Astrocyte (in vitro differentiated cells and primary cell): ENCODE measurements at regions not wholly inside any gene's neighbourhood (a gene's known extent, or its start where the extent isn't known, plus 50 kb on each side); places are given as distances from the start of the nearest gene placed in this dataset.
A peak's percentile ranks its signal among the peaks of the same experiment; 100 is the strongest.

Source experiments
- DNase-seq: peaks from one replicate; pipeline ENCODE4 v3.0.0-alpha.2; 2010; ENCODE audit warnings: low read depth
- FAIRE-seq: peaks from 2 replicates; lab custom pipeline; 2011; peaks lifted over from hg19 to GRCh38; lab: Jason Lieb, UNC
- H2AFZ ChIP-seq: 2 replicates; pipeline ENCODE4 v1.6.0; 2012; ENCODE audit warnings: low read depth, low read length, inconsistent platforms
- H3K27ac ChIP-seq: 2 replicates; pipeline ENCODE4 v1.5.1; 2011; ENCODE audit warnings: low read depth, low read length, inconsistent platforms
- H3K27me3 ChIP-seq: 2 replicates; pipeline ENCODE4 v1.6.0; 2011; ENCODE audit warnings: low read length, inconsistent platforms; ENCODE audit not compliant: insufficient read depth
- H3K36me3 ChIP-seq: 2 replicates; pipeline ENCODE4 v1.5.1; 2011; ENCODE audit warnings: low read length, inconsistent platforms; ENCODE audit not compliant: insufficient read depth
- H3K4me1 ChIP-seq: 2 replicates; pipeline ENCODE4 v1.5.1; 2011; ENCODE audit warnings: low read length, inconsistent platforms; ENCODE audit not compliant: insufficient read depth
- H3K4me2 ChIP-seq: 2 replicates; pipeline ENCODE4 v1.6.0; 2012; ENCODE audit warnings: low read length, inconsistent platforms
- H3K4me3 ChIP-seq: 2 replicates; pipeline ENCODE4 v1.5.1; 2011; ENCODE audit warnings: low read depth, mild to moderate bottlenecking, low read length, inconsistent platforms; ENCODE audit not compliant: insufficient read depth
- H3K79me2 ChIP-seq: 2 replicates; pipeline ENCODE4 v1.6.0; 2012; ENCODE audit warnings: mild to moderate bottlenecking, low read length, inconsistent platforms; ENCODE audit not compliant: insufficient read depth
- H3K9ac ChIP-seq: 2 replicates; pipeline ENCODE4 v1.6.0; 2012; ENCODE audit warnings: mild to moderate bottlenecking, low read length, inconsistent platforms
- H3K9me3 ChIP-seq: 2 replicates; pipeline ENCODE4 v1.5.1; 2012; ENCODE audit warnings: low read depth, mild to moderate bottlenecking, low read length, inconsistent platforms; ENCODE audit not compliant: insufficient read depth
- H4K20me1 ChIP-seq: 2 replicates; pipeline ENCODE4 v1.6.0; 2012; ENCODE audit warnings: low read length, inconsistent platforms; ENCODE audit not compliant: insufficient read depth
- H3K27ac Mint-ChIP-seq: one replicate; pipeline ENCODE4 v1.8.0; 2021; ENCODE audit warnings: mild to moderate bottlenecking, mixed read lengths; ENCODE audit not compliant: unreplicated experiment
- H3K27me3 Mint-ChIP-seq: one replicate; pipeline ENCODE4 v1.8.0; 2021; ENCODE audit warnings: low read depth, mixed read lengths; ENCODE audit not compliant: unreplicated experiment
- H3K36me3 Mint-ChIP-seq: one replicate; pipeline ENCODE4 v1.8.0; 2021; ENCODE audit warnings: low read depth, mixed read lengths; ENCODE audit not compliant: unreplicated experiment
- H3K4me1 Mint-ChIP-seq: one replicate; pipeline ENCODE4 v1.8.0; 2021; ENCODE audit warnings: low read depth, mixed read lengths; ENCODE audit not compliant: unreplicated experiment
- H3K4me3 Mint-ChIP-seq: one replicate; pipeline ENCODE4 v1.8.0; 2021; ENCODE audit warnings: mild to moderate bottlenecking, moderate library complexity, mixed read lengths; ENCODE audit not compliant: unreplicated experiment
- H3K9me3 Mint-ChIP-seq: one replicate; pipeline ENCODE4 v1.8.0; 2021; ENCODE audit warnings: mild to moderate bottlenecking, mixed read lengths; ENCODE audit not compliant: unreplicated experiment
- EZH2 ChIP-seq: IDR thresholded peaks from 2 replicates; pipeline ENCODE4 v1.6.1; 2012; ENCODE audit warnings: mild to moderate bottlenecking, low read length, inconsistent platforms; ENCODE audit not compliant: insufficient read depth
- TF ChIP-seq, protein P1 (sequence below): IDR thresholded peaks from 2 replicates; pipeline ENCODE4 v1.5.1; 2011; ENCODE audit warnings: low read depth, mild to moderate bottlenecking, inconsistent platforms, low read length, moderate library complexity; ENCODE audit not compliant: insufficient read depth

DNA sequence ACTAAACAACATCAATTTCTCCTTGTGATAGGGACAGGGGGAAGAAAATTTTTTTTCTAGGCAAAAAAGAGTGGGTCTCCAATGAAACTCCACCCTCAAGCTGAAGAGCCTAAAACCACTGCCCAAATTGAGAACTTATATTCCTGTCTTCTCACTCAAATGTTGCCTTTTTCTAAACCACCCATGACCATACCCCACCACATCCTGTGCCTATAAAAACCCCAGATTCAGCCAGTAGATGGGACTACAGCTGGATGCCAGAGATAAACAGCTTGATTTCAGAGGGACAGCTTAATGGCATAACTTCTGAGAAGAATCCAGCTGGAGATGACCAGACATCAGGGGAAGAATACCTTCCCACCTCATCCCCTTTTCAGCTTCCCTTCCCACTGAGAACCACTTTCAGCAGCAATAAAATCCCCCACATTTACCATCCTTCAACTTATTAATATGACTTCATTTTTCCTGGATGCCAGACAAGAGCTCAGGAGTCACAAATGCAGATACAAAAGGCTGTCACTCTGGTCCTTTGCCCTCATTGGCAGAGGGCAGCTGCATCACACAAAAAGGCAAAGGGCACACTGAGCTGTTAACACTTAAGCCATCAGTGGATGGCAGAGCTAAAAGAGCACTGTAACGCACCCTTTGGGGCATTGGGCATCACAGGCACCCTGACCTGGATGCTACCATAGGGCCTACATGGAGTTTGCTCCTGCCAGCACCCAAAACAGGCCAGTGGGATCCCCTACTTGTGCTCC is 972.5 kb upstream of the CTNND2 start:
- no peak overlapping the region for H3K9ac ChIP-seq
- Mint-ChIP-seq H3K4me3 (no peak overlapping the region), H3K27ac (no peak overlapping the region), H3K9me3 (peaks cover 10% of the 10 kb centered on the region), H3K36me3 (no peaks in the 10 kb centered on the region), H3K27me3 (no peaks in the 10 kb centered on the region), H3K4me1 (no peaks in the 10 kb centered on the region)
- no peaks in the 10 kb centered on the region for H3K9me3 ChIP-seq
- DNase-seq, result no peak
- H3K27me3 ChIP-seq, result no peaks in the 10 kb centered on the region
- no peaks in the 10 kb centered on the region for H3K4me1 ChIP-seq
- no peak overlapping the region for H3K27ac ChIP-seq
- no peak overlapping the region for H3K4me2 ChIP-seq
- FAIRE-seq, result no peak
- no peak overlapping the region for H2AFZ ChIP-seq
- H3K4me3 ChIP-seq, result no peak overlapping the region
- TF ChIP-seq, protein P1, sequence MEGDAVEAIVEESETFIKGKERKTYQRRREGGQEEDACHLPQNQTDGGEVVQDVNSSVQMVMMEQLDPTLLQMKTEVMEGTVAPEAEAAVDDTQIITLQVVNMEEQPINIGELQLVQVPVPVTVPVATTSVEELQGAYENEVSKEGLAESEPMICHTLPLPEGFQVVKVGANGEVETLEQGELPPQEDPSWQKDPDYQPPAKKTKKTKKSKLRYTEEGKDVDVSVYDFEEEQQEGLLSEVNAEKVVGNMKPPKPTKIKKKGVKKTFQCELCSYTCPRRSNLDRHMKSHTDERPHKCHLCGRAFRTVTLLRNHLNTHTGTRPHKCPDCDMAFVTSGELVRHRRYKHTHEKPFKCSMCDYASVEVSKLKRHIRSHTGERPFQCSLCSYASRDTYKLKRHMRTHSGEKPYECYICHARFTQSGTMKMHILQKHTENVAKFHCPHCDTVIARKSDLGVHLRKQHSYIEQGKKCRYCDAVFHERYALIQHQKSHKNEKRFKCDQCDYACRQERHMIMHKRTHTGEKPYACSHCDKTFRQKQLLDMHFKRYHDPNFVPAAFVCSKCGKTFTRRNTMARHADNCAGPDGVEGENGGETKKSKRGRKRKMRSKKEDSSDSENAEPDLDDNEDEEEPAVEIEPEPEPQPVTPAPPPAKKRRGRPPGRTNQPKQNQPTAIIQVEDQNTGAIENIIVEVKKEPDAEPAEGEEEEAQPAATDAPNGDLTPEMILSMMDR, result no peak
- no peak for TF ChIP-seq EZH2
- H4K20me1 ChIP-seq, result no peaks in the 10 kb centered on the region
- H3K36me3 ChIP-seq, result no peaks in the 10 kb centered on the region
- no peaks in the 10 kb centered on the region for H3K79me2 ChIP-seq

DNA sequence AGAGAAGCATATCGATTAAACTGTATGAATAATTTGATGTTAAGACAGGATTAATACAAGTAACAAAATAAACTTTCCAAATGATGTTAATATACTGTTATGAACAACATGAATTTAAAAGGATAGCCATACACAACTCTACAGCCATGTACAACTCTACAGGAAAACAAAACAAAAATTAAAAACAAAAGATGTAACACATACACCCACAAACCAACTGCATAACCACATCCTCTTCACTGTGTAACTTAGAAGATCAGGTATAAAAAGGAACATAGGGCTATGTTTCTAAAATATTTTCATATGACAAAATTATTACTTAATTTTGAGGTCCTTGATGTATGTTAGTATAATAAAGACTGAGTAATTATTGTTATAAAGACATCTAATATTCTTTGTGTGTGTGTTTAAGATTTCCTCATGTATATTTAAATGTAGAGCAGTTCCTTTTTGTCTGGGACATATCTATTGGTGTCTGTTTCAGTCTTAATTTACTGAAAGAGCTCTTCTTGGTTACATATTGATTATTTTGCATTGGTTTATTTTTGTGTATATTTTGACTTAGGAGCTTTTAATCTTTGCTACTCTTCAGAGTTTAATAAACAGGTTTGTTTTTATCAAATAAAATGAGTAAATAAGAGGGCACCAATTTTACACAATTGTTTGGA is 966.8 kb upstream of the CTNND2 start:
- no peak overlapping the region for H3K4me2 ChIP-seq
- H3K4me1 Mint-ChIP-seq, result peaks cover 12% of the 10 kb centered on the region
- H3K27me3 Mint-ChIP-seq, result no peaks in the 10 kb centered on the region
- peaks cover 4% of the 10 kb centered on the region for H3K9me3 Mint-ChIP-seq
- H3K9me3 ChIP-seq, result no peaks in the 10 kb centered on the region
- H3K4me3 ChIP-seq, result no peak overlapping the region
- no peak for DNase-seq
- H3K4me3 Mint-ChIP-seq, result no peak overlapping the region
- H4K20me1 ChIP-seq, result no peaks in the 10 kb centered on the region
- H3K4me1 ChIP-seq, result no peaks in the 10 kb centered on the region
- no peaks in the 10 kb centered on the region for H3K27me3 ChIP-seq
- TF ChIP-seq, protein P1, result no peak
- no peak for TF ChIP-seq EZH2
- FAIRE-seq, result no peak
- no peak overlapping the region for H3K9ac ChIP-seq
- H3K27ac Mint-ChIP-seq, result no peak overlapping the region
- H3K36me3 ChIP-seq, result no peaks in the 10 kb centered on the region
- H3K79me2 ChIP-seq, result no peaks in the 10 kb centered on the region
- no peak overlapping the region for H3K27ac ChIP-seq
- no peaks in the 10 kb centered on the region for H3K36me3 Mint-ChIP-seq
- no peak overlapping the region for H2AFZ ChIP-seq

DNA sequence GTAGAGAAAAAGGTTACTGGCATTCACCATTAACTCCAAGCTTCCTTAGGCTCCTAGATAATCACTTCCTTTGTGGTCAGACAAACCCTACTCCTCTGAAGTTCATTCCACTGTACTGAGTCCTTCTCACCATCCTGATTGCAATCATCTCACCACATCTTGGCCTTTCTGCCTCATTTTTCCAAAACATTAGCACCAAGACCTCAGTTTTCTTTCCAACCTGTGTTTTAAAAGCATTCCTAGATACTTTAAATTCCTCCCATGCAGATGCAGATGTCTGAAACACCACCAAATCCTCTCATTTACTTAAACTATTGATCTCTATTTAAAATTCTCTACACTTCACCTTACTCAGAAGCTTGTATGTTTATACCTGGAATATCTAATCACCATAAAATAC is 961.3 kb upstream of the CTNND2 start:
- Histone ChIP-seq H3K4me1 (no peaks in the 10 kb centered on the region), H3K36me3 (no peaks in the 10 kb centered on the region), H3K4me3 (no peak overlapping the region), H3K9ac (no peak overlapping the region), H3K27me3 (no peaks in the 10 kb centered on the region), H4K20me1 (no peaks in the 10 kb centered on the region), H2AFZ (no peak overlapping the region), H3K79me2 (no peaks in the 10 kb centered on the region), H3K9me3 (no peaks in the 10 kb centered on the region), H3K4me2 (no peak overlapping the region), H3K27ac (no peak overlapping the region)
- no peaks in the 10 kb centered on the region for H3K27me3 Mint-ChIP-seq
- peaks cover 28% of the 10 kb centered on the region for H3K4me1 Mint-ChIP-seq
- FAIRE-seq (no peak), DNase-seq (peak; percentile 75)
- H3K9me3 Mint-ChIP-seq, result no peaks in the 10 kb centered on the region
- no peak overlapping the region for H3K4me3 Mint-ChIP-seq
- no peaks in the 10 kb centered on the region for H3K36me3 Mint-ChIP-seq
- TF ChIP-seq EZH2, result no peak
- TF ChIP-seq, protein P1, result no peak
- peak overlapping the region; percentile 85 for H3K27ac Mint-ChIP-seq
